GM06990 (cell line): ENCODE measurements at regions not wholly inside any gene's neighbourhood (a gene's known extent, or its start where the extent isn't known, plus 50 kb on each side); places are given as distances from the start of the nearest gene placed in this dataset.
"Not testable (repeated sequence)": the region's sequence is repeated elsewhere in the genome, so short reads cannot be mapped to it uniquely, and the experiment has no call there.

Experiments used
- DNase-seq: peaks from one replicate; pipeline ENCODE4 v3.0.0-alpha.2; 2011; ENCODE audit not compliant: insufficient read length; ENCODE audit errors: extremely low read depth
- H3K27me3 ChIP-seq: replicated peaks from 2 replicates; pipeline ENCODE4 v1.6.0; 2011; ENCODE audit warnings: low read length; ENCODE audit not compliant: control insufficient read depth, insufficient read depth
- H3K36me3 ChIP-seq: 2 replicates; pipeline ENCODE4 v1.5.1; 2011; ENCODE audit warnings: low read length; ENCODE audit not compliant: control insufficient read depth, insufficient read depth
- H3K4me3 ChIP-seq: replicated peaks from 2 replicates; pipeline ENCODE4 v1.5.1; 2011; ENCODE audit warnings: low read depth, mild to moderate bottlenecking, control low read depth, low read length
- CTCF ChIP-seq: IDR thresholded peaks from 2 replicates; pipeline ENCODE4 v1.5.1; 2011; ENCODE audit warnings: low read length, control low read depth, mild to moderate bottlenecking, inconsistent platforms; ENCODE audit not compliant: insufficient read depth, poor library complexity, severe bottlenecking

GRCh38 chr6:112971651-112972050, 624.5 kb downstream of the RFPL4B start:
- Histone ChIP-seq H3K27me3 (no peaks in the 10 kb centered on the region), H3K36me3 (no peaks in the 10 kb centered on the region), H3K4me3 (no peak overlapping the region)
- no peak for DNase-seq
- no peak for TF ChIP-seq CTCF

- DNase-seq, H3K4me3 ChIP-seq, H3K27me3 ChIP-seq, H3K36me3 ChIP-seq: not testable (repeated sequence)
Measured at GRCh38 chr6:112974931-112975330, 627.8 kb downstream of the RFPL4B start.

GRCh38 chr6:112976579-112976978, 629.4 kb downstream of the RFPL4B start:
- H3K4me3 ChIP-seq, H3K36me3 ChIP-seq, H3K27me3 ChIP-seq, DNase-seq: not testable (repeated sequence)

- Histone ChIP-seq H3K27me3 (no peaks in the 10 kb centered on the region), H3K36me3 (no peaks in the 10 kb centered on the region), H3K4me3 (no peak overlapping the region)
- TF ChIP-seq CTCF: no peak
- no peak for DNase-seq
Measured at GRCh38 chr6:112979830-112980229, 632.7 kb downstream of the RFPL4B start.

GRCh38 chr6:112980676-112981075, 633.5 kb downstream of the RFPL4B start:
- Histone ChIP-seq H3K4me3 (no peak overlapping the region), H3K27me3 (no peaks in the 10 kb centered on the region), H3K36me3 (no peaks in the 10 kb centered on the region)
- TF ChIP-seq CTCF: no peak
- no peak for DNase-seq

GRCh38 chr6:112983713-112984261, 636.7 kb downstream of the RFPL4B start:
- Histone ChIP-seq H3K4me3 (no peak overlapping the region), H3K36me3 (no peaks in the 10 kb centered on the region), H3K27me3 (no peaks in the 10 kb centered on the region)
- DNase-seq: no peak
- no peak for TF ChIP-seq CTCF

GRCh38 chr6:112984899-112985298, 637.8 kb downstream of the RFPL4B start:
- no peak for DNase-seq
- H3K36me3 ChIP-seq: no peaks in the 10 kb centered on the region
- no peaks in the 10 kb centered on the region for H3K27me3 ChIP-seq
- H3K4me3 ChIP-seq: no peak overlapping the region
- TF ChIP-seq CTCF: no peak
